ENCODE measurements at regions not wholly inside any gene's neighbourhood (a gene's known extent, or its start where the extent isn't known, plus 50 kb on each side); places are given as distances from the start of the nearest gene placed in this dataset.

- H3K4me3 ChIP-seq (ENCODE audit: low read length in 2 of 2), result no peak overlapping the region
- H3K9ac ChIP-seq (ENCODE audit: low read length in 2 of 2), result no peak overlapping the region
- H3K4me1 ChIP-seq (ENCODE audit: control insufficient read depth, insufficient read depth, low read length), result no peaks in the 10 kb centered on the region
- H3K9me3 ChIP-seq (ENCODE audit: control insufficient read depth in 2 of 2, low read length in 2 of 2), result no peaks in the 10 kb centered on the region
- no peaks in the 10 kb centered on the region for H3K36me3 ChIP-seq (ENCODE audit: control insufficient read depth in 2 of 2, insufficient read depth in 2 of 2, low read length in 2 of 2)
- H3K27me3 ChIP-seq (ENCODE audit: control insufficient read depth in 1 of 2, insufficient read depth in 2 of 2, low read length in 2 of 2), result no peaks in the 10 kb centered on the region
- H3K27ac ChIP-seq (ENCODE audit: low read length), result no peak overlapping the region
These were observed 193.5 kb upstream of the CAMK1G start for GRCh38 chr1:209389975-209390374.

DNA sequence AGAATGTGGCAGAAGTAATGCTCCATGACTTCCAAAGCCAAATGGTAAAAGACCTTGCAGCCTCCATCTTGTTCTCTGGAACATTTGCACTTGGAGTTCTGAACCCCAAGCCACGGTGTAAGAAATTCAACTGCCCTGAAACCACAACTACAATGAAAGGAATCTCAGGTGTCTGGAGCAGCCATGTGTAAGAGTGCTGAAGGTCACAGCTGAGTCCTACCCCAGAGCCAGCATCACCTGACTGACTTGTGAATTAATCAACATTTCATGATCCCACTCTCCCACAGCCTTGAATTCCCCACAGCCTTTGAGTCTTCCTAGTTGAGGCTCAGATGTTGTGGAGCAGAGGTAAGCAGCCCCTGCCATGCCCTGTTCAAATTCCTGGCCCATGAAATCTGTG, 192.8 kb upstream of the CAMK1G start:
- no peaks in the 10 kb centered on the region for H3K4me1 ChIP-seq (ENCODE audit: control insufficient read depth, insufficient read depth, low read length)
- H3K27ac ChIP-seq (ENCODE audit: low read length), result no peak overlapping the region
- H3K4me3 ChIP-seq (ENCODE audit: low read length in 2 of 2), result no peak overlapping the region
- no peaks in the 10 kb centered on the region for H3K27me3 ChIP-seq (ENCODE audit: control insufficient read depth in 1 of 2, insufficient read depth in 2 of 2, low read length in 2 of 2)
- H3K9me3 ChIP-seq (ENCODE audit: control insufficient read depth in 2 of 2, low read length in 2 of 2), result no peaks in the 10 kb centered on the region
- H3K9ac ChIP-seq (ENCODE audit: low read length in 2 of 2), result no peak overlapping the region
- H3K36me3 ChIP-seq (ENCODE audit: control insufficient read depth in 2 of 2, insufficient read depth in 2 of 2, low read length in 2 of 2), result no peaks in the 10 kb centered on the region

- Histone ChIP-seq H3K27me3 (ENCODE audit: control insufficient read depth in 1 of 2, insufficient read depth in 2 of 2, low read length in 2 of 2) (no peaks in the 10 kb centered on the region), H3K4me1 (ENCODE audit: control insufficient read depth, insufficient read depth, low read length) (no peaks in the 10 kb centered on the region), H3K9ac (ENCODE audit: low read length in 2 of 2) (no peak overlapping the region), H3K4me3 (ENCODE audit: low read length in 2 of 2) (no peak overlapping the region), H3K36me3 (ENCODE audit: control insufficient read depth in 2 of 2, insufficient read depth in 2 of 2, low read length in 2 of 2) (no peaks in the 10 kb centered on the region), H3K27ac (ENCODE audit: low read length) (no peak overlapping the region), H3K9me3 (ENCODE audit: control insufficient read depth in 2 of 2, low read length in 2 of 2) (no peaks in the 10 kb centered on the region)
These were observed 191.7 kb upstream of the CAMK1G start for GRCh38 chr1:209391792-209392191.

DNA sequence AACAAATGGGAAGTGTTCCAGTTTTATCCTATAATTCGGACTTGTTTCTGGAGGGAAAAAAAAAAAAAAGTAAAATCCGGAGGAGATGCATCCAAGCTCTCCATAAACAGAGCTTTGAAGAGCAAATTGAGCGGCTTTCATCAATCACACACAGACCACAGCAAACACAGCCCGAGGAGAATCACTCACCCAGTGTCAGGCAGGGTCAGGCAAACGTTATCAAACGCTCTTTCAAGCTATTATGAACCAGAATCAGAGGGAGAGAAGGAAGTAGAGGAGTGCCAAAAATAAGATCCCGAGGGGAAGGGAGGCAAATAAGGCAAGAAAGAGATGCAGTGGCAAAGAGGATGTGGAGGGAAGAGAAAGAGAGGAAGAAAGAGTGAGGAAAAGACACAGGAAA, 188.3 kb upstream of the CAMK1G start:
- no peak overlapping the region for H3K9ac ChIP-seq (ENCODE audit: low read length in 2 of 2)
- no peaks in the 10 kb centered on the region for H3K9me3 ChIP-seq (ENCODE audit: control insufficient read depth in 2 of 2, low read length in 2 of 2)
- H3K4me3 ChIP-seq (ENCODE audit: low read length in 2 of 2), result no peak overlapping the region
- no peaks in the 10 kb centered on the region for H3K36me3 ChIP-seq (ENCODE audit: control insufficient read depth in 2 of 2, insufficient read depth in 2 of 2, low read length in 2 of 2)
- H3K27ac ChIP-seq (ENCODE audit: low read length), result no peak overlapping the region
- no peaks in the 10 kb centered on the region for H3K4me1 ChIP-seq (ENCODE audit: control insufficient read depth, insufficient read depth, low read length)
- no peaks in the 10 kb centered on the region for H3K27me3 ChIP-seq (ENCODE audit: control insufficient read depth in 1 of 2, insufficient read depth in 2 of 2, low read length in 2 of 2)

DNA sequence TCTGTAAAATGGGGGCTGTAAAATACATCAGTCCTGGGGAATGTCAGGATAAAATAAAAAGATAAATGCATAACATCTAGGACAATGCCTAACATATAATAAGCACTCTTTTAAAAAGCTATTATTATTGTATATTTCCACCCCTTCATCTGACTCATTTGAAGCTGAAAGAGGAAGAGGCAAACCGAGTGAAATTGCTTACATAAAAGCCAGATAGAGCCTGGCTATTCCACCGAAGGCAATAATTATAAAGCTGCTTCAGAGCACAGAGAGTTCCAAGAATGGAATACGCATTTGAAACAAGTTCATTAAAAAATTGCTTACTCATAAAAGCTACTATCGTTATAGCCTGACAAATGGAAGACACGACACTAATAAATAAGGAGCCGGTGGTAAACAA, 186.1 kb upstream of the CAMK1G start:
- Histone ChIP-seq H3K36me3 (ENCODE audit: control insufficient read depth in 2 of 2, insufficient read depth in 2 of 2, low read length in 2 of 2) (no peaks in the 10 kb centered on the region), H3K27ac (ENCODE audit: low read length) (no peak overlapping the region), H3K4me3 (ENCODE audit: low read length in 2 of 2) (no peak overlapping the region), H3K4me1 (ENCODE audit: control insufficient read depth, insufficient read depth, low read length) (no peaks in the 10 kb centered on the region), H3K9ac (ENCODE audit: low read length in 2 of 2) (no peak overlapping the region), H3K27me3 (ENCODE audit: control insufficient read depth in 1 of 2, insufficient read depth in 2 of 2, low read length in 2 of 2) (no peaks in the 10 kb centered on the region), H3K9me3 (ENCODE audit: control insufficient read depth in 2 of 2, low read length in 2 of 2) (peaks cover 0 to 3% of the 10 kb centered on the region in 2 donors)

- no peak overlapping the region for H3K27ac ChIP-seq (ENCODE audit: low read length)
- H3K4me1 ChIP-seq (ENCODE audit: control insufficient read depth, insufficient read depth, low read length), result no peaks in the 10 kb centered on the region
- no peaks in the 10 kb centered on the region for H3K36me3 ChIP-seq (ENCODE audit: control insufficient read depth in 2 of 2, insufficient read depth in 2 of 2, low read length in 2 of 2)
These were observed 185.6 kb upstream of the CAMK1G start for GRCh38 chr1:209397910-209398309.

GRCh38 chr1:209398313-209398991, 185.1 kb upstream of the CAMK1G start:
- H3K9me3 ChIP-seq (ENCODE audit: control insufficient read depth in 2 of 2, low read length in 2 of 2), result peaks cover 0 to 3% of the 10 kb centered on the region in 2 donors
- no peak overlapping the region for H3K4me3 ChIP-seq (ENCODE audit: low read length in 2 of 2)
- no peak overlapping the region for H3K27ac ChIP-seq (ENCODE audit: low read length)
- no peak overlapping the region for H3K9ac ChIP-seq (ENCODE audit: low read length in 2 of 2)
- no peaks in the 10 kb centered on the region for H3K4me1 ChIP-seq (ENCODE audit: control insufficient read depth, insufficient read depth, low read length)
- H3K36me3 ChIP-seq (ENCODE audit: control insufficient read depth in 2 of 2, insufficient read depth in 2 of 2, low read length in 2 of 2), result no peaks in the 10 kb centered on the region
- H3K27me3 ChIP-seq (ENCODE audit: control insufficient read depth in 1 of 2, insufficient read depth in 2 of 2, low read length in 2 of 2), result no peaks in the 10 kb centered on the region

More at GRCh38 chr1:209397910-209398309, 185.6 kb upstream of the CAMK1G start:
- Histone ChIP-seq H3K9me3 (ENCODE audit: control insufficient read depth in 2 of 2, low read length in 2 of 2) (peaks cover 0 to 3% of the 10 kb centered on the region in 2 donors), H3K4me3 (ENCODE audit: low read length in 2 of 2) (no peak overlapping the region), H3K27me3 (ENCODE audit: control insufficient read depth in 1 of 2, insufficient read depth in 2 of 2, low read length in 2 of 2) (no peaks in the 10 kb centered on the region), H3K9ac (ENCODE audit: low read length in 2 of 2) (no peak overlapping the region)

GRCh38 chr1:209399800-209400199, 183.7 kb upstream of the CAMK1G start:
- H3K36me3 ChIP-seq (ENCODE audit: control insufficient read depth in 2 of 2, insufficient read depth in 2 of 2, low read length in 2 of 2), result no peaks in the 10 kb centered on the region
- H3K27me3 ChIP-seq (ENCODE audit: control insufficient read depth in 1 of 2, insufficient read depth in 2 of 2, low read length in 2 of 2), result no peaks in the 10 kb centered on the region
- peaks cover 0 to 3% of the 10 kb centered on the region in 2 donors for H3K9me3 ChIP-seq (ENCODE audit: control insufficient read depth in 2 of 2, low read length in 2 of 2)
- no peaks in the 10 kb centered on the region for H3K4me1 ChIP-seq (ENCODE audit: control insufficient read depth, insufficient read depth, low read length)
- H3K27ac ChIP-seq (ENCODE audit: low read length), result no peak overlapping the region
- no peak overlapping the region for H3K9ac ChIP-seq (ENCODE audit: low read length in 2 of 2)
- no peak overlapping the region for H3K4me3 ChIP-seq (ENCODE audit: low read length in 2 of 2)

DNA sequence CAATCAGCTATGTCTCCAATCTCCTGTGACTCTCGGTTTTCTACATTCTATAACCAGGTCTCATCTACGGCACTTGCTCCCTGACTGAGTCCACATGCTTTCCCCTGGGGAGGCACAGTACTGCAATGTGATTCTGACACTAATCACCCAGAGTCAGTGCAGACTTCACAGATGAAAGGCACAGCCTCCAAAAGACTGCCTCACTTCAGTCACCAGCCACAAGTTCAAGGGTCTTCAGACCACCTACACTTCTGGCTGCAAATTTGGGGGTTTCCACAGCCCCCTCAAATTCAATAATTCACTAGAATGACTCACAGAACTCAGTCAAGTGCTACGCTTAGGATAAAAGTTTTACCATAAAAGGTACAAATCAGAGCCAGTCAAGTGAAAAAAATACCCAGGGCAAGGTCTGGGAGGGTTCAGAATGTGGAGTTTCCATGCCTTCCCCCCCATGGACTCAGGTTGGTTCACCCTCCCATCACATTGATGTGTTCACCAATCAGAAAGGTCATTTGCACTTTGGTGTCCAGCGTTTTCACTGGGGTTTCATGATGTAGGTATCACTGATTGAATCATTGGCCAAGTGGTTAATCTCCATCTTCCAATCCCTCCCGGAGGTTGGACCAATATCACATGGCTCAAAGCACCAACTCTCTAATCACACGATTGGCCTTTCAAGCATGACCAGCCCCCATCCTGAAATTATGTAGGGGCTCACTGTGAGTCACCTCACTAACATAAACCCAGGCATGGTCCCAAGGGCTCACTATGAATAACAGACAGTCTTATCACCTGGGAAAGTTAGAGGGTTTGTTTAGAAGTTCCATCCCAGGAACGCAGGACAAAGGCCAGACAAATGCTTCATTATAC, 182.9 kb upstream of the CAMK1G start:
- no peaks in the 10 kb centered on the region for H3K27me3 ChIP-seq (ENCODE audit: control insufficient read depth in 1 of 2, insufficient read depth in 2 of 2, low read length in 2 of 2)
- H3K4me3 ChIP-seq (ENCODE audit: low read length in 2 of 2), result no peak overlapping the region
- H3K36me3 ChIP-seq (ENCODE audit: control insufficient read depth in 2 of 2, insufficient read depth in 2 of 2, low read length in 2 of 2), result no peaks in the 10 kb centered on the region
- H3K27ac ChIP-seq (ENCODE audit: low read length), result no peak overlapping the region
- H3K9me3 ChIP-seq (ENCODE audit: control insufficient read depth in 2 of 2, low read length in 2 of 2), result peaks cover 0 to 3% of the 10 kb centered on the region in 2 donors
- H3K4me1 ChIP-seq (ENCODE audit: control insufficient read depth, insufficient read depth, low read length), result no peaks in the 10 kb centered on the region
- H3K9ac ChIP-seq (ENCODE audit: low read length in 2 of 2), result no peak overlapping the region

- Histone ChIP-seq H3K27ac (ENCODE audit: low read length) (no peak overlapping the region), H3K4me3 (ENCODE audit: low read length in 2 of 2) (no peak overlapping the region), H3K4me1 (ENCODE audit: control insufficient read depth, insufficient read depth, low read length) (no peaks in the 10 kb centered on the region)
These were observed 180.8 kb upstream of the CAMK1G start for GRCh38 chr1:209402697-209403096.

GRCh38 chr1:209403921-209404320, 179.6 kb upstream of the CAMK1G start:
- Histone ChIP-seq H3K27me3 (ENCODE audit: control insufficient read depth in 1 of 2, insufficient read depth in 2 of 2, low read length in 2 of 2) (no peaks in the 10 kb centered on the region), H3K9me3 (ENCODE audit: control insufficient read depth in 2 of 2, low read length in 2 of 2) (peaks cover 0 to 3% of the 10 kb centered on the region in 2 donors), H3K4me3 (ENCODE audit: low read length in 2 of 2) (no peak overlapping the region), H3K27ac (ENCODE audit: low read length) (no peak overlapping the region), H3K4me1 (ENCODE audit: control insufficient read depth, insufficient read depth, low read length) (no peaks in the 10 kb centered on the region), H3K9ac (ENCODE audit: low read length in 2 of 2) (no peak overlapping the region), H3K36me3 (ENCODE audit: control insufficient read depth in 2 of 2, insufficient read depth in 2 of 2, low read length in 2 of 2) (no peaks in the 10 kb centered on the region)

More at GRCh38 chr1:209402697-209403096, 180.8 kb upstream of the CAMK1G start:
- H3K9me3 ChIP-seq (ENCODE audit: control insufficient read depth in 2 of 2, low read length in 2 of 2), result peaks cover 0 to 3% of the 10 kb centered on the region in 2 donors
- H3K36me3 ChIP-seq (ENCODE audit: control insufficient read depth in 2 of 2, insufficient read depth in 2 of 2, low read length in 2 of 2), result no peaks in the 10 kb centered on the region
- H3K9ac ChIP-seq (ENCODE audit: low read length in 2 of 2), result no peak overlapping the region
- no peaks in the 10 kb centered on the region for H3K27me3 ChIP-seq (ENCODE audit: control insufficient read depth in 1 of 2, insufficient read depth in 2 of 2, low read length in 2 of 2)

Measured in stomach smooth muscle (tissue), 2 donors.